PC-3 (cell line): ENCODE measurements at regions not wholly inside any gene's neighbourhood (a gene's known extent, or its start where the extent isn't known, plus 50 kb on each side); places are given as distances from the start of the nearest gene placed in this dataset.

ENCODE experiments used
- ATAC-seq: fragments of 200-7000 bp; cut with Tn5 transposase; 2 replicates; pipeline ENCODE4 v1.9.1; 2020; ENCODE audit warnings: mild to moderate bottlenecking, moderate library complexity
- BruUV-seq: library from RNA; stranded (reverse); fragments of 400-500 nt; replicated peaks from 2 replicates; lab custom pipeline; 2021; lab: Mats Ljungman, UMichigan
- CTCF ChIA-PET: fragments of 300-600 bp; sonication (Branson Sonifier 250); formaldehyde crosslinking; loops from one replicate; lab custom pipeline; 2022; ENCODE audit warnings: antibody characterized with exemption; lab: Charles Lee
- POLR2A ChIA-PET: fragments of 300-600 bp; sonication (Branson Sonifier 250); formaldehyde crosslinking; loops from one replicate; lab custom pipeline; 2022; ENCODE audit warnings: antibody characterized with exemption; ENCODE audit not compliant: unreplicated experiment; lab: Charles Lee
- DNase-seq: peaks from one replicate; pipeline ENCODE4 v3.0.0-alpha.2; 2015
- H2AFZ ChIP-seq: fragments of 300-600 bp; sonication (generic); 2 replicates; pipeline ENCODE4 v1.6.0; 2016; ENCODE audit warnings: antibody characterized with exemption, low read length
- H3F3A ChIP-seq: fragments of 300-600 bp; sonication (generic); one replicate; pipeline ENCODE4 v1.6.0; 2017; ENCODE audit warnings: antibody characterized with exemption, low read length, control low read depth, mild to moderate bottlenecking; ENCODE audit not compliant: unreplicated experiment
- H3K27ac ChIP-seq: fragments of 300-600 bp; sonication (generic); 2 replicates; pipeline ENCODE4 v1.5.1; 2016; ENCODE audit warnings: mild to moderate bottlenecking, low read length
- H3K27me3 ChIP-seq: fragments of 300-600 bp; sonication (generic); 2 replicates; pipeline ENCODE4 v1.6.1; 2016; ENCODE audit warnings: low read length, mixed read lengths
- H3K36me3 ChIP-seq: fragments of 300-600 bp; sonication (generic); 2 replicates; pipeline ENCODE4 v1.6.1; 2016; ENCODE audit warnings: low read depth, mixed run types, low read length, mixed read lengths
- H3K4me1 ChIP-seq: fragments of 300-600 bp; sonication (generic); 2 replicates; pipeline ENCODE4 v1.5.1; 2016; ENCODE audit warnings: low read length; ENCODE audit not compliant: insufficient read depth
- H3K4me2 ChIP-seq: fragments of 300-600 bp; sonication (generic); 2 replicates; pipeline ENCODE4 v1.6.0; 2016; ENCODE audit warnings: low read length
- H3K4me3 ChIP-seq: fragments of 300-600 bp; sonication (generic); 2 replicates; pipeline ENCODE4 v1.5.1; 2016; ENCODE audit warnings: mild to moderate bottlenecking, low read length, mixed read lengths
- H3K79me2 ChIP-seq: fragments of 300-600 bp; sonication (generic); 2 replicates; pipeline ENCODE4 v1.6.1; 2017; ENCODE audit warnings: low read length, mixed read lengths
- H3K9ac ChIP-seq: fragments of 300-600 bp; sonication (generic); 2 replicates; pipeline ENCODE4 v1.6.0; 2016; ENCODE audit warnings: mild to moderate bottlenecking, low read length
- H3K9me2 ChIP-seq: fragments of 300-600 bp; sonication (generic); replicated peaks from 2 replicates; pipeline ENCODE4 v1.6.1; 2016; ENCODE audit warnings: mixed run types, low read length, mixed read lengths
- H3K9me3 ChIP-seq: fragments of 300-600 bp; sonication (generic); 2 replicates; pipeline ENCODE4 v1.6.1; 2016; ENCODE audit warnings: low read length, mixed read lengths
- H4K20me1 ChIP-seq: fragments of 300-600 bp; sonication (generic); 2 replicates; pipeline ENCODE4 v1.6.1; 2016; ENCODE audit warnings: low read length, mixed read lengths
- CTCF ChIP-seq: fragments of 300-600 bp; sonication (generic); conservative IDR thresholded peaks from 2 replicates; pipeline ENCODE4 v1.5.1; 2017; ENCODE audit warnings: antibody characterized with exemption, low read depth, mild to moderate bottlenecking, low read length
- EZH2 ChIP-seq: fragments of 300-600 bp; sonication (generic); IDR thresholded peaks from one replicate; pipeline ENCODE4 v1.6.1; 2017; ENCODE audit warnings: antibody characterized with exemption, mild to moderate bottlenecking, low read length; ENCODE audit not compliant: unreplicated experiment
- EZH2phosphoT487 ChIP-seq: fragments of 300-600 bp; sonication (generic); IDR thresholded peaks from 2 replicates; pipeline ENCODE4 v1.6.1; 2018; ENCODE audit warnings: mild to moderate bottlenecking, antibody characterized with exemption, low read length, borderline replicate concordance
- intact Hi-C: fragments of 100-400 bp; cut with micrococcal nuclease; formaldehyde crosslinking; loops from 2 replicates; pipeline ENCODE4 v1.9.0; 2023

- intact Hi-C loops: no loop called here
- Histone ChIP-seq H4K20me1 (no peaks in the 10 kb centered on the region), H3K9ac (no peak overlapping the region), H3K9me2 (no peaks in the 10 kb centered on the region), H3K9me3 (no peaks in the 10 kb centered on the region), H2AFZ (no peak overlapping the region), H3K27ac (no peak overlapping the region), H3K4me3 (no peak overlapping the region), H3K4me1 (no peaks in the 10 kb centered on the region), H3K79me2 (no peaks in the 10 kb centered on the region), H3K36me3 (no peaks in the 10 kb centered on the region), H3K4me2 (no peak overlapping the region), H3F3A (no peaks in the 10 kb centered on the region), H3K27me3 (peaks cover 48% of the 10 kb centered on the region)
- DNase-seq (no peak), ATAC-seq (no peak)
- BruUV-seq: no TSS peak
- CTCF ChIA-PET: no interaction called here
- POLR2A ChIA-PET: no interaction called here
- TF ChIP-seq CTCF: no peak
- TF ChIP-seq EZH2: no peak
- TF ChIP-seq EZH2phosphoT487: no peak
These were observed 156.3 kb downstream of the FNDC1 start for GRCh38 chr6:159325476-159325875.

GRCh38 chr6:159324596-159324995, 155.4 kb downstream of the FNDC1 start:
- no peak overlapping the region for H3K4me3 ChIP-seq
- no peak overlapping the region for H3K27ac ChIP-seq
- H3K79me2 ChIP-seq: no peaks in the 10 kb centered on the region
- no peaks in the 10 kb centered on the region for H4K20me1 ChIP-seq
- no peaks in the 10 kb centered on the region for H3K9me3 ChIP-seq
- ATAC-seq (no peak), DNase-seq (no peak)
- H3K36me3 ChIP-seq: no peaks in the 10 kb centered on the region
- no peaks in the 10 kb centered on the region for H3K4me1 ChIP-seq
- ChIA-PET CTCF (no interaction called here), POLR2A (no interaction called here)
- no peak overlapping the region for H3K9ac ChIP-seq
- no peak overlapping the region for H2AFZ ChIP-seq
- TF ChIP-seq CTCF: no peak
- TF ChIP-seq EZH2phosphoT487: no peak
- TF ChIP-seq EZH2: no peak
- H3F3A ChIP-seq: no peaks in the 10 kb centered on the region
- H3K9me2 ChIP-seq: no peaks in the 10 kb centered on the region
- no peak overlapping the region for H3K4me2 ChIP-seq
- no TSS peak for BruUV-seq
- peaks cover 48% of the 10 kb centered on the region for H3K27me3 ChIP-seq
- intact Hi-C loops: no loop called here
